ENCODE measurements at regions not wholly inside any gene's neighbourhood (a gene's known extent, or its start where the extent isn't known, plus 50 kb on each side); places are given as distances from the start of the nearest gene placed in this dataset.

DNA sequence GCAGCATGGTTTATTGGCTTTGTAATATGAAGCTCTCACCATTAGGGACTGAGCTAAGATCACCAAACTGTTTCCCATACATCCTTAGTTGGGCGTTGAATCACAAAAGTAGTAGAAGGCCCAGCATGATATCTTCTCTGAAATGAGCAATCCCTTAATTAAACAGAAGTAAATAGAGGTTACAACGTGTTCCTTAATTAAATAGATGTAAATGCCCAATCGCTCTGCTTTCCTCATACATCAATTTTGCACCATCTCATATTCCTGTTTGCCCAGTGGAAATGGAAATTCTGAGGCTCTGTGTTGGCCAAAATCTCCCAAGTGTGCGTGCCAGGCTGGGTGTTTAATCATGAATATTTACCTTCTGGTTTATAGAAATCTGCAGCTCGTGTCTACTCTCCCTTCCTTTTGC lies 107.4 kb upstream of the FOXB1 start:
- TF ChIP-seq POLR2A (IDR thresholded peaks at IDR 0.05) = no peak
- TF ChIP-seq, protein P1, sequence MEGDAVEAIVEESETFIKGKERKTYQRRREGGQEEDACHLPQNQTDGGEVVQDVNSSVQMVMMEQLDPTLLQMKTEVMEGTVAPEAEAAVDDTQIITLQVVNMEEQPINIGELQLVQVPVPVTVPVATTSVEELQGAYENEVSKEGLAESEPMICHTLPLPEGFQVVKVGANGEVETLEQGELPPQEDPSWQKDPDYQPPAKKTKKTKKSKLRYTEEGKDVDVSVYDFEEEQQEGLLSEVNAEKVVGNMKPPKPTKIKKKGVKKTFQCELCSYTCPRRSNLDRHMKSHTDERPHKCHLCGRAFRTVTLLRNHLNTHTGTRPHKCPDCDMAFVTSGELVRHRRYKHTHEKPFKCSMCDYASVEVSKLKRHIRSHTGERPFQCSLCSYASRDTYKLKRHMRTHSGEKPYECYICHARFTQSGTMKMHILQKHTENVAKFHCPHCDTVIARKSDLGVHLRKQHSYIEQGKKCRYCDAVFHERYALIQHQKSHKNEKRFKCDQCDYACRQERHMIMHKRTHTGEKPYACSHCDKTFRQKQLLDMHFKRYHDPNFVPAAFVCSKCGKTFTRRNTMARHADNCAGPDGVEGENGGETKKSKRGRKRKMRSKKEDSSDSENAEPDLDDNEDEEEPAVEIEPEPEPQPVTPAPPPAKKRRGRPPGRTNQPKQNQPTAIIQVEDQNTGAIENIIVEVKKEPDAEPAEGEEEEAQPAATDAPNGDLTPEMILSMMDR (IDR thresholded peaks at IDR 0.05) = no peak

Measured in tibial nerve (tissue), 3 donors.